Endothelial cell (in vitro differentiated cells): ENCODE measurements at regions not wholly inside any gene's neighbourhood (a gene's known extent, or its start where the extent isn't known, plus 50 kb on each side); places are given as distances from the start of the nearest gene placed in this dataset.

Experiments
- DNase-seq: peaks from one replicate; pipeline ENCODE4 v3.0.0; 2021; ENCODE audit warnings: low spot score
- H3K27ac Mint-ChIP-seq: one replicate; pipeline ENCODE4 v1.8.0; 2021; ENCODE audit warnings: mixed read lengths, inconsistent platforms; ENCODE audit not compliant: unreplicated experiment
- H3K27me3 Mint-ChIP-seq: one replicate; pipeline ENCODE4 v1.8.0; 2021; ENCODE audit warnings: mild to moderate bottlenecking, moderate library complexity, mixed read lengths, inconsistent platforms; ENCODE audit not compliant: unreplicated experiment
- H3K36me3 Mint-ChIP-seq: one replicate; pipeline ENCODE4 v1.8.0; 2021; ENCODE audit warnings: mild to moderate bottlenecking, low read depth, mixed read lengths, inconsistent platforms; ENCODE audit not compliant: unreplicated experiment
- H3K4me1 Mint-ChIP-seq: one replicate; pipeline ENCODE4 v1.8.0; 2021; ENCODE audit warnings: mild to moderate bottlenecking, mixed read lengths, inconsistent platforms; ENCODE audit not compliant: unreplicated experiment
- H3K4me3 Mint-ChIP-seq: one replicate; pipeline ENCODE4 v1.8.0; 2021; ENCODE audit warnings: mild to moderate bottlenecking, mixed read lengths, inconsistent platforms; ENCODE audit not compliant: unreplicated experiment
- H3K9me3 Mint-ChIP-seq: one replicate; pipeline ENCODE4 v1.8.0; 2021; ENCODE audit warnings: mixed read lengths, inconsistent platforms; ENCODE audit not compliant: unreplicated experiment
- TF ChIP-seq, protein P1 (sequence below): fragments of 200-600 bp; sonication (generic); IDR thresholded peaks from one replicate; pipeline ENCODE4 v1.5.0; 2021; ENCODE audit warnings: antibody characterized with exemption; ENCODE audit not compliant: unreplicated experiment

DNA sequence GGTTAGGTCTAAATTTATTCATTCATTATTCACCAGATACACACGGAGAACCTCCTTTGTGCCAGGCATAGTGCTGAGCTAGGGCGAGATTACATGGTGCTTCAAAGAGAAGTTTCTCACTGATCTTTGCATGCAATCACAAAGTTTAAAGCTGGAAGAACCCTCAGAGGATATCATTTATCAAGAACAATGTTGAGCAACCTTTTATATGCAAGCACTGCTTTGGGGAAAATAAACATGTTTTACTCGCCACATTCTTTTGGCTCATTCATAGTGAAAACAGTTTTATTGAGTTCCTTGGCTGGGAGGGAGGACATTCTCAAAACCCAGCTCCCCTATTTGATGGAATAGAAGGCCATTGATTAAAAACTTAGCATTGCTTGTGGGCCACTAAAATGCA, 49.8 kb upstream of the XYLT1 start:
- peaks cover 1% of the 10 kb centered on the region for H3K27me3 Mint-ChIP-seq
- H3K36me3 Mint-ChIP-seq, result no peaks in the 10 kb centered on the region
- H3K9me3 Mint-ChIP-seq, result no peaks in the 10 kb centered on the region
- H3K4me3 Mint-ChIP-seq, result no peak overlapping the region
- H3K4me1 Mint-ChIP-seq, result peaks cover 2% of the 10 kb centered on the region
- H3K27ac Mint-ChIP-seq, result no peak overlapping the region
- no peak for DNase-seq
- TF ChIP-seq, protein P1, sequence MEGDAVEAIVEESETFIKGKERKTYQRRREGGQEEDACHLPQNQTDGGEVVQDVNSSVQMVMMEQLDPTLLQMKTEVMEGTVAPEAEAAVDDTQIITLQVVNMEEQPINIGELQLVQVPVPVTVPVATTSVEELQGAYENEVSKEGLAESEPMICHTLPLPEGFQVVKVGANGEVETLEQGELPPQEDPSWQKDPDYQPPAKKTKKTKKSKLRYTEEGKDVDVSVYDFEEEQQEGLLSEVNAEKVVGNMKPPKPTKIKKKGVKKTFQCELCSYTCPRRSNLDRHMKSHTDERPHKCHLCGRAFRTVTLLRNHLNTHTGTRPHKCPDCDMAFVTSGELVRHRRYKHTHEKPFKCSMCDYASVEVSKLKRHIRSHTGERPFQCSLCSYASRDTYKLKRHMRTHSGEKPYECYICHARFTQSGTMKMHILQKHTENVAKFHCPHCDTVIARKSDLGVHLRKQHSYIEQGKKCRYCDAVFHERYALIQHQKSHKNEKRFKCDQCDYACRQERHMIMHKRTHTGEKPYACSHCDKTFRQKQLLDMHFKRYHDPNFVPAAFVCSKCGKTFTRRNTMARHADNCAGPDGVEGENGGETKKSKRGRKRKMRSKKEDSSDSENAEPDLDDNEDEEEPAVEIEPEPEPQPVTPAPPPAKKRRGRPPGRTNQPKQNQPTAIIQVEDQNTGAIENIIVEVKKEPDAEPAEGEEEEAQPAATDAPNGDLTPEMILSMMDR, result no peak
